ENCODE measurements at regions not wholly inside any gene's neighbourhood (a gene's known extent, or its start where the extent isn't known, plus 50 kb on each side); places are given as distances from the start of the nearest gene placed in this dataset.

DNA sequence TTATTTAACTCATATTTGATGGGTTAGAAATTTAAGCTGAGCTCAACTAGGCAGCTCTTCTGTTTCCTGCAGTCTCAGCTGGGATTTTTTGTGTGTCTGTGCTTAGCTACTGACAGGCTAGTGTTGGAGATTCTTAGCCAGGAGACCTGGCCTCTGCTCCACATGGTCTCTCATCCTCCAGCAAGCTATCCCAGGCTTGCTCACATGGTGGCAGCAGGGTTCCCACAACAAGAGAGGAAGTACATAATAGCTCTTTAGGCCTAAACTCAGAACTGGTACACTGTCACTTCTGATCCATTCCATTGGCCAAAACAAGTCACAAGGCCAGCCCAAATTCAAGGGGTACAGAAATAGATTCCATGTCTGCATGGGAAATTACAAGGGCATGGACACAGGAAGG lies 406.2 kb downstream of the SUCLA2 start:
- Histone ChIP-seq H3K4me3 (ENCODE audit: severe bottlenecking) (no peak overlapping the region), H3K36me3 (ENCODE audit: low read depth) (no peaks in the 10 kb centered on the region), H3K4me1 (ENCODE audit: insufficient read depth, poor library complexity, severe bottlenecking) (no peaks in the 10 kb centered on the region), H3K27me3 (ENCODE audit: insufficient read depth, poor library complexity, severe bottlenecking) (no peaks in the 10 kb centered on the region), H3K27ac (ENCODE audit: poor library complexity, severe bottlenecking) (no peak overlapping the region), H3K9me3 (ENCODE audit: severe bottlenecking) (no peaks in the 10 kb centered on the region)
- DNase-seq (ENCODE audit: low spot score) (no peak), ATAC-seq (ENCODE audit: low read depth) (no peak)
- TF ChIP-seq, protein P1, sequence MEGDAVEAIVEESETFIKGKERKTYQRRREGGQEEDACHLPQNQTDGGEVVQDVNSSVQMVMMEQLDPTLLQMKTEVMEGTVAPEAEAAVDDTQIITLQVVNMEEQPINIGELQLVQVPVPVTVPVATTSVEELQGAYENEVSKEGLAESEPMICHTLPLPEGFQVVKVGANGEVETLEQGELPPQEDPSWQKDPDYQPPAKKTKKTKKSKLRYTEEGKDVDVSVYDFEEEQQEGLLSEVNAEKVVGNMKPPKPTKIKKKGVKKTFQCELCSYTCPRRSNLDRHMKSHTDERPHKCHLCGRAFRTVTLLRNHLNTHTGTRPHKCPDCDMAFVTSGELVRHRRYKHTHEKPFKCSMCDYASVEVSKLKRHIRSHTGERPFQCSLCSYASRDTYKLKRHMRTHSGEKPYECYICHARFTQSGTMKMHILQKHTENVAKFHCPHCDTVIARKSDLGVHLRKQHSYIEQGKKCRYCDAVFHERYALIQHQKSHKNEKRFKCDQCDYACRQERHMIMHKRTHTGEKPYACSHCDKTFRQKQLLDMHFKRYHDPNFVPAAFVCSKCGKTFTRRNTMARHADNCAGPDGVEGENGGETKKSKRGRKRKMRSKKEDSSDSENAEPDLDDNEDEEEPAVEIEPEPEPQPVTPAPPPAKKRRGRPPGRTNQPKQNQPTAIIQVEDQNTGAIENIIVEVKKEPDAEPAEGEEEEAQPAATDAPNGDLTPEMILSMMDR (IDR thresholded peaks at IDR 0.05; ENCODE audit: poor library complexity, severe bottlenecking), result no peak

DNA sequence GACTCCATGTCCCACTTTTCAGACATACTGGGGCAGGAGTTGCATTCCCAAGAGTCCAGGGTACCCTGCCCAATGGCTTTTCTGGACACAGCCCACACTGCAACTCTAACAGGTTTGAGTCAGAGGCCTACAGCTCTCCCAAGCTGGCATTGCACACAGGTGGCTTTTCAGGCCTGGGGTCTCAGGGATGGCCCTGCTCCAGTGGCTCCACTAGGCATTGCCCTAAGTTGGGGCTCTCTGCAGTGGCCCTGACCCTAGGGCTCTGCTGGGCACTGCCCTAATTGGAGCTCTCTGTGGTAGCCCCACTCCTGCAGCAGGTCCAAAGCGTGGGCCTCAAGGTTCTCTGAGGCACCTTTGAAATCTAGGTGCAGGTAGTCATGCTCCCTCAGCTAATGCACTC lies 408.8 kb downstream of the SUCLA2 start:
- TF ChIP-seq, protein P1 (IDR thresholded peaks at IDR 0.05; ENCODE audit: poor library complexity, severe bottlenecking), result no peak
- Histone ChIP-seq H3K27me3 (ENCODE audit: insufficient read depth, poor library complexity, severe bottlenecking) (no peaks in the 10 kb centered on the region), H3K36me3 (ENCODE audit: low read depth) (no peaks in the 10 kb centered on the region), H3K9me3 (ENCODE audit: severe bottlenecking) (no peaks in the 10 kb centered on the region), H3K4me1 (ENCODE audit: insufficient read depth, poor library complexity, severe bottlenecking) (no peaks in the 10 kb centered on the region), H3K27ac (ENCODE audit: poor library complexity, severe bottlenecking) (no peak overlapping the region), H3K4me3 (ENCODE audit: severe bottlenecking) (no peak overlapping the region)
- no peak for DNase-seq (ENCODE audit: low spot score)
- no peak for ATAC-seq (ENCODE audit: low read depth)

DNA sequence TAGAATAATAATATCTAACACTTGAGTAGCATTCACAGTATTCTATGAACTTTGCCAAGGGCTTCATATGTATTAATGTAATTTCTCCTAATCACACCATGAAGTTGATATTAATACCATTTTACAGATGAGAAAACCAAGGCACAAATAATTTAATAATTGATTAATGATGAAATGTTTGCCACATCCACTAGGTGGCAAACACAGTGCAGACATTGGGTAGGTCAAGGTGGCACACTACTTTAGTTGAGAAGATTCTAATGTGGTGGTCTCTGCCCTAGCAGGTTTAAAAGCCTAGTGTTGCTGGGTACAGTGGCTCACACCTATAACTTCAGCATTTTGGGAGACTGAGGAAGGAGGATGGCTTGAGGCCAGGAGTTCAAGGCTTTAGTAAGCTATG lies 412.4 kb downstream of the SUCLA2 start:
- Histone ChIP-seq H3K36me3 (ENCODE audit: low read depth) (no peaks in the 10 kb centered on the region), H3K4me3 (ENCODE audit: severe bottlenecking) (no peak overlapping the region), H3K9me3 (ENCODE audit: severe bottlenecking) (no peaks in the 10 kb centered on the region), H3K27ac (ENCODE audit: poor library complexity, severe bottlenecking) (no peak overlapping the region), H3K27me3 (ENCODE audit: insufficient read depth, poor library complexity, severe bottlenecking) (no peaks in the 10 kb centered on the region), H3K4me1 (ENCODE audit: insufficient read depth, poor library complexity, severe bottlenecking) (no peaks in the 10 kb centered on the region)
- DNase-seq (ENCODE audit: low spot score) (no peak), ATAC-seq (ENCODE audit: low read depth) (no peak)
- TF ChIP-seq, protein P1 (IDR thresholded peaks at IDR 0.05; ENCODE audit: poor library complexity, severe bottlenecking), result peak; percentile 18

DNA sequence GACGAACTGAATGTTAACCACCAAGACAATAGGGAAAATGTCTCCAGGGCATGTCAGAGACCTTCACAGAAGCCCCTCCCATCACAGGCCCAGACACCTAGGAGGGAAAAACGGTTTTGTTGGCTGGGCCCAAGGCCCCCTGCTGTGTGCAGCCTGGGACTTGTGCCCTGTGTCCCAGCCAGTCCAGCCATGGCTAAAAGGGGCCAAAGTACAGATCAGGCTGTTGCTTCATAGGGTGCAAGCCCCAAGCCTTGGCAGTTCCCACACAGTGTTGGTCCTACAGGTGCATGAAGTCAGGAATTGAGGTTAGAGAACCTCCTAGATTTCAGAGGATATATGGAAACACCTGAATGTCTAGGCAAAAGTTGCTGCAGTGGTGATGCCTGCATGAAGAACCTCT lies 428.7 kb downstream of the SUCLA2 start:
- Histone ChIP-seq H3K4me1 (ENCODE audit: insufficient read depth, poor library complexity, severe bottlenecking) (no peaks in the 10 kb centered on the region), H3K4me3 (ENCODE audit: severe bottlenecking) (no peak overlapping the region), H3K27ac (ENCODE audit: poor library complexity, severe bottlenecking) (no peak overlapping the region), H3K36me3 (ENCODE audit: low read depth) (no peaks in the 10 kb centered on the region), H3K9me3 (ENCODE audit: severe bottlenecking) (no peaks in the 10 kb centered on the region), H3K27me3 (ENCODE audit: insufficient read depth, poor library complexity, severe bottlenecking) (no peaks in the 10 kb centered on the region)
- ATAC-seq (ENCODE audit: low read depth) (no peak), DNase-seq (ENCODE audit: low spot score) (no peak)
- TF ChIP-seq, protein P1 (IDR thresholded peaks at IDR 0.05; ENCODE audit: poor library complexity, severe bottlenecking), result no peak

DNA sequence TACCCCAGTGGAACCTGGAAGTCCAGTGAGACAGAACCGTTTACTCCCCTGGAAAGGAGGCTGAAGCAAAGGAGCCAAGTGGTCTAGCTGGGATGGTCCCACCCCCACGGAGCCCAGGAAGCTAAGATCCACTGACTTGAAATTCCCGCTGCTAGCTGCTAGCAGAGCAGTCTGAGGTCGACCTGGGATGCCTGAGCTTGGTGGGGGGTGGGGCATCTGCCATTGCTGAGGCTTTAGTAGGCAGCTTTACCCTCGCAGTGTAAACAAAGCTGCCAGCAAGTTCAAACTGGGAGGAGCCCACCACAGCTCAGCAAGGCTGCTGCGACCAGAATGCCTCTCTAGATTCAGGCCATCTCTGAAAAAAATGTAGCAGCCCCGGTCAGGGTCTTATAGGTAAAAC lies 437.0 kb downstream of the SUCLA2 start:
- H3K36me3 ChIP-seq (ENCODE audit: low read depth), result no peaks in the 10 kb centered on the region
- DNase-seq (ENCODE audit: low spot score) (no peak), ATAC-seq (ENCODE audit: low read depth) (no peak)
- no peak overlapping the region for H3K27ac ChIP-seq (ENCODE audit: poor library complexity, severe bottlenecking)
- no peaks in the 10 kb centered on the region for H3K4me1 ChIP-seq (ENCODE audit: insufficient read depth, poor library complexity, severe bottlenecking)
- no peaks in the 10 kb centered on the region for H3K27me3 ChIP-seq (ENCODE audit: insufficient read depth, poor library complexity, severe bottlenecking)
- no peaks in the 10 kb centered on the region for H3K9me3 ChIP-seq (ENCODE audit: severe bottlenecking)
- no peak overlapping the region for H3K4me3 ChIP-seq (ENCODE audit: severe bottlenecking)
- TF ChIP-seq, protein P1 (IDR thresholded peaks at IDR 0.05; ENCODE audit: poor library complexity, severe bottlenecking), result no peak

Data from RWPE2 (cell line).